ENCODE measurements at regions not wholly inside any gene's neighbourhood (a gene's known extent, or its start where the extent isn't known, plus 50 kb on each side); places are given as distances from the start of the nearest gene placed in this dataset.
"Not testable (repeated sequence)": the region's sequence is repeated elsewhere in the genome, so short reads cannot be mapped to it uniquely, and the experiment has no call there.

- H3K36me3 Mint-ChIP-seq (ENCODE audit: insufficient read depth, unreplicated experiment), result no peaks in the 10 kb centered on the region
- no peak overlapping the region for H3K4me3 Mint-ChIP-seq (ENCODE audit: unreplicated experiment)
- no peak overlapping the region for H3K27ac Mint-ChIP-seq (ENCODE audit: unreplicated experiment)
- H3K9me3 Mint-ChIP-seq (ENCODE audit: unreplicated experiment), result no peaks in the 10 kb centered on the region
- Histone ChIP-seq H3K4me1 (no peaks in the 10 kb centered on the region), H3K27me3 (replicated peaks; ENCODE audit: control insufficient read depth, insufficient read depth, low read length) (no peaks in the 10 kb centered on the region), H3K36me3 (ENCODE audit: control insufficient read depth, insufficient read depth, low read length) (no peaks in the 10 kb centered on the region), H3K9me3 (no peaks in the 10 kb centered on the region), H3K4me3 (ENCODE audit: low read depth, low read length) (no peak overlapping the region)
- no peak for TF ChIP-seq CTCF (IDR thresholded peaks at IDR 0.05; ENCODE audit: insufficient read depth in 1 of 2, low read depth in 1 of 2, low read length in 1 of 2, severe bottlenecking in 1 of 2, unreplicated experiment in 1 of 2)
- CTCF ChIA-PET, result no interaction called here
- no TSS peak for BruUV-seq (replicated peaks)
- POLR2A ChIA-PET, result no interaction called here
- intact Hi-C loops (cut with micrococcal nuclease; ENCODE audit: unreplicated experiment), result no loop called here
- no peaks in the 10 kb centered on the region for H3K4me1 Mint-ChIP-seq (ENCODE audit: low read depth, unreplicated experiment)
- DNase-seq, result no peak
- H3K27me3 Mint-ChIP-seq (ENCODE audit: insufficient read depth, unreplicated experiment), result no peaks in the 10 kb centered on the region
These were observed 678.1 kb downstream of the ANKRD7 start for GRCh38 chr7:118902600-118902999.

- Histone ChIP-seq H3K9me3 (no peaks in the 10 kb centered on the region; the same call in 1 of the 2 replicates), H3K36me3 (ENCODE audit: control insufficient read depth, insufficient read depth, low read length) (no peaks in the 10 kb centered on the region), H3K27me3 (replicated peaks; ENCODE audit: control insufficient read depth, insufficient read depth, low read length) (no peaks in the 10 kb centered on the region), H3K4me1 (no peaks in the 10 kb centered on the region), H3K4me3 (ENCODE audit: low read depth, low read length) (no peak overlapping the region)
- no peak for DNase-seq
- no peaks in the 10 kb centered on the region for H3K36me3 Mint-ChIP-seq (ENCODE audit: insufficient read depth, unreplicated experiment)
- CTCF ChIA-PET, result no interaction called here
- TF ChIP-seq CTCF (IDR thresholded peaks at IDR 0.05; ENCODE audit: insufficient read depth in 1 of 2, low read depth in 1 of 2, low read length in 1 of 2, severe bottlenecking in 1 of 2, unreplicated experiment in 1 of 2), result no peak
- BruUV-seq (replicated peaks), result no TSS peak
- no peak overlapping the region for H3K27ac Mint-ChIP-seq (ENCODE audit: unreplicated experiment)
- H3K9me3 Mint-ChIP-seq (ENCODE audit: unreplicated experiment), result no peaks in the 10 kb centered on the region
- POLR2A ChIA-PET, result no interaction called here
- H3K4me1 Mint-ChIP-seq (ENCODE audit: low read depth, unreplicated experiment), result no peaks in the 10 kb centered on the region
- intact Hi-C loops (cut with micrococcal nuclease; ENCODE audit: unreplicated experiment), result no loop called here
- no peak overlapping the region for H3K4me3 Mint-ChIP-seq (ENCODE audit: unreplicated experiment)
- no peaks in the 10 kb centered on the region for H3K27me3 Mint-ChIP-seq (ENCODE audit: insufficient read depth, unreplicated experiment)
These were observed 683.5 kb downstream of the ANKRD7 start for GRCh38 chr7:118907911-118908527.

GRCh38 chr7:118916120-118916519 is 691.6 kb downstream of the ANKRD7 start:
- DNase-seq; H3K36me3 Mint-ChIP-seq (ENCODE audit: insufficient read depth, unreplicated experiment); CTCF ChIA-PET; H3K4me3 ChIP-seq (ENCODE audit: low read depth, low read length); H3K27me3 Mint-ChIP-seq (ENCODE audit: insufficient read depth, unreplicated experiment); BruUV-seq (replicated peaks); H3K27ac Mint-ChIP-seq (ENCODE audit: unreplicated experiment); intact Hi-C loops (cut with micrococcal nuclease; ENCODE audit: unreplicated experiment); H3K4me3 Mint-ChIP-seq (ENCODE audit: unreplicated experiment); H3K4me1 ChIP-seq; H3K4me1 Mint-ChIP-seq (ENCODE audit: low read depth, unreplicated experiment); H3K36me3 ChIP-seq (ENCODE audit: control insufficient read depth, insufficient read depth, low read length); H3K9me3 Mint-ChIP-seq (ENCODE audit: unreplicated experiment); POLR2A ChIA-PET; H3K9me3 ChIP-seq; H3K27me3 ChIP-seq (replicated peaks; ENCODE audit: control insufficient read depth, insufficient read depth, low read length): not testable (repeated sequence)

Measured in Caco-2 (cell line).